ENCODE measurements at regions not wholly inside any gene's neighbourhood (a gene's known extent, or its start where the extent isn't known, plus 50 kb on each side); places are given as distances from the start of the nearest gene placed in this dataset.
A peak's percentile ranks its signal among the peaks of the same experiment; 100 is the strongest.

DNA sequence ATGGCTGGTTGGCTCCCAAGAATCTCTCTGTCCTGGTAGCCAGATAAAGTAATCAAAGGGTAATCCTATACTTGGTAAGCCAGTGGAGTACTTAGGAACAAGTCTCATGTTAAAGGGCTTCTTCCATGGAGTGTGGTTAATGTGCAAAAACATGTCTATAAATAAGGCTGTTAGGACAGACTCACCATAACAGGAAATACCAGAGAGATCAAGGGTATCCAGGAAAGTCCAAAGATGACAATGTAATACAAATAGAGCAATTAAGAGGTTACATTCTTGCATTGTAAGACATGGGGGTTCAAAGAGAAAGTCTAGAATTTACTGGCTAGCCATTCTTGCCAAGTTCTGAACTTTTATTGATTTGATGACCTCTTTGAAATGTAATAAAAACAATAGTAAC lies 61.9 kb upstream of the ZCCHC13 start:
- H3K4me3 Mint-ChIP-seq = no peak overlapping the region
- no peaks in the 10 kb centered on the region for H3K79me1 ChIP-seq (ENCODE audit: insufficient read depth, low read depth, low read length, poor library complexity, severe bottlenecking)
- H4K91ac ChIP-seq (ENCODE audit: insufficient read length, low read depth, low read length) = no peak overlapping the region
- H3K56ac ChIP-seq (ENCODE audit: insufficient read length, low read depth, low read length) = no peak overlapping the region
- H3K4me2 ChIP-seq (ENCODE audit: insufficient read depth, insufficient read length, low read length) = no peak overlapping the region
- no peak overlapping the region for H2AK5ac ChIP-seq (ENCODE audit: insufficient read length, low read length)
- no peak overlapping the region for H4K5ac ChIP-seq (ENCODE audit: insufficient read length, low read depth, low read length)
- no peak overlapping the region for H2BK15ac ChIP-seq (ENCODE audit: low read depth, low read length)
- H3K27ac ChIP-seq (ENCODE audit: insufficient read length, low read depth, low read length) = no peak overlapping the region
- peaks cover 31 to 47% (median 45%) of the 10 kb centered on the region in 3 experiments; a peak in 6 of 7 replicates for H3K36me3 Mint-ChIP-seq (ENCODE audit: insufficient read depth in 1 of 3, low read depth in 3 of 3)
- H3K4ac ChIP-seq (ENCODE audit: low read depth, low read length) = no peak overlapping the region
- H3K27ac Mint-ChIP-seq = peak overlapping the region in 2 of 3 experiments; percentile 15 to 18; a peak in 1 of 7 replicates
- no peak overlapping the region for H2AFZ ChIP-seq (ENCODE audit: low read length)
- H2BK12ac ChIP-seq (ENCODE audit: insufficient read length, low read depth, low read length) = no peak overlapping the region
- H2BK120ac ChIP-seq (ENCODE audit: low read depth, low read length, poor library complexity, severe bottlenecking) = no peak overlapping the region
- H3K14ac ChIP-seq (ENCODE audit: insufficient read depth, low read length) = no peak overlapping the region
- H2BK5ac ChIP-seq (ENCODE audit: insufficient read length, low read length) = no peak overlapping the region
- TF ChIP-seq CTCF (conservative IDR thresholded peaks at IDR 0.05) = no peak
- H4K20me1 ChIP-seq (ENCODE audit: control insufficient read depth, insufficient read depth, insufficient read length) = no peaks in the 10 kb centered on the region
- no peaks in the 10 kb centered on the region; the same call in 1 of the 2 replicates for H3K4me1 ChIP-seq (ENCODE audit: insufficient read depth, low read length)
- H3K27me3 ChIP-seq (ENCODE audit: insufficient read depth, low read length) = no peaks in the 10 kb centered on the region
- no peak overlapping the region for H3T11ph ChIP-seq (ENCODE audit: low read length)
- no peak overlapping the region for H3K18ac ChIP-seq (ENCODE audit: insufficient read length, low read depth, low read length)
- no peak overlapping the region for H3K23ac ChIP-seq (ENCODE audit: insufficient read length, low read depth, low read length)
- no peaks in the 10 kb centered on the region; a peak in 1 of 5 replicates for H3K9me3 Mint-ChIP-seq
- DNase-seq = no peak
- H3K9me3 ChIP-seq (ENCODE audit: control insufficient read depth, low read depth, low read length) = no peaks in the 10 kb centered on the region
- no peak overlapping the region for H2BK20ac ChIP-seq (ENCODE audit: low read depth, low read length, poor library complexity, severe bottlenecking)
- H3K4me1 Mint-ChIP-seq = peaks cover 8 to 11% of the 10 kb centered on the region in 2 experiments
- H4K8ac ChIP-seq (replicated peaks; ENCODE audit: insufficient read length, low read depth, low read length) = no peak overlapping the region
- H3K9ac ChIP-seq (ENCODE audit: extremely low read depth, insufficient read length, low read length) = no peak overlapping the region
- no peaks in the 10 kb centered on the region; the same call in 1 of the 2 replicates for H3K27me3 Mint-ChIP-seq (ENCODE audit: low read depth)
- no peaks in the 10 kb centered on the region for H3K23me2 ChIP-seq (ENCODE audit: insufficient read length, low read depth, low read length, poor library complexity, severe bottlenecking)
- H3K79me2 ChIP-seq (ENCODE audit: insufficient read depth, low read length) = no peaks in the 10 kb centered on the region

Measured in H9 (cell line).